ACC112 (cell line): ENCODE measurements at regions not wholly inside any gene's neighbourhood (a gene's known extent, or its start where the extent isn't known, plus 50 kb on each side); places are given as distances from the start of the nearest gene placed in this dataset.

ENCODE experiments used
- H2AFZ ChIP-seq: fragments of 200-600 bp; sonication (generic); one replicate; pipeline ENCODE4 v1.6.0; 2017; ENCODE audit warnings: antibody characterized with exemption, low read length; ENCODE audit not compliant: unreplicated experiment
- H3K27ac ChIP-seq: fragments of 200-600 bp; sonication (generic); 2 replicates; pipeline ENCODE4 v1.5.1; 2014; ENCODE audit warnings: low read depth, mild to moderate bottlenecking, antibody characterized with exemption, low read length, moderate library complexity
- H3K27me3 ChIP-seq: fragments of 200-600 bp; sonication (generic); 2 replicates; pipeline ENCODE4 v1.6.1; 2014; ENCODE audit warnings: mild to moderate bottlenecking, antibody characterized with exemption, low read length, moderate library complexity, mixed read lengths; ENCODE audit not compliant: insufficient read depth
- H3K36me3 ChIP-seq: fragments of 200-600 bp; sonication (generic); 2 replicates; pipeline ENCODE4 v1.6.1; 2016; ENCODE audit warnings: mild to moderate bottlenecking, antibody characterized with exemption, low read length, moderate library complexity, mixed read lengths; ENCODE audit not compliant: insufficient read depth
- H3K4me1 ChIP-seq: fragments of 200-600 bp; sonication (generic); one replicate; pipeline ENCODE4 v1.6.1; 2016; ENCODE audit warnings: low read length, mixed read lengths; ENCODE audit not compliant: insufficient read depth, unreplicated experiment, control insufficient read depth
- H3K4me3 ChIP-seq: fragments of 200-600 bp; sonication (generic); 2 replicates; pipeline ENCODE4 v1.5.1; 2014; ENCODE audit warnings: mild to moderate bottlenecking, low read depth, low read length
- H3K79me2 ChIP-seq: fragments of 200-600 bp; sonication (generic); one replicate; pipeline ENCODE4 v1.6.0; 2016; ENCODE audit warnings: low read length; ENCODE audit not compliant: control insufficient read depth, unreplicated experiment, insufficient read depth

- H3K4me3 ChIP-seq, result no peak overlapping the region
- H3K4me1 ChIP-seq, result no peaks in the 10 kb centered on the region
- H3K27me3 ChIP-seq, result no peaks in the 10 kb centered on the region
- H3K27ac ChIP-seq, result no peak overlapping the region
- H3K36me3 ChIP-seq, result no peaks in the 10 kb centered on the region
- H2AFZ ChIP-seq, result no peak overlapping the region
- H3K79me2 ChIP-seq, result no peaks in the 10 kb centered on the region
These were observed 322.0 kb downstream of the AACS start for GRCh38 chr12:125387206-125387605.

GRCh38 chr12:125389061-125389697 is 323.9 kb downstream of the AACS start:
- Histone ChIP-seq H3K36me3 (no peaks in the 10 kb centered on the region), H3K79me2 (no peaks in the 10 kb centered on the region), H3K4me3 (no peak overlapping the region), H3K27ac (no peak overlapping the region), H2AFZ (no peak overlapping the region), H3K4me1 (no peaks in the 10 kb centered on the region), H3K27me3 (no peaks in the 10 kb centered on the region)

- H3K36me3 ChIP-seq, result no peaks in the 10 kb centered on the region
- no peaks in the 10 kb centered on the region for H3K27me3 ChIP-seq
- no peak overlapping the region for H3K4me3 ChIP-seq
- no peak overlapping the region for H2AFZ ChIP-seq
- no peaks in the 10 kb centered on the region for H3K4me1 ChIP-seq
- no peak overlapping the region for H3K27ac ChIP-seq
- no peaks in the 10 kb centered on the region for H3K79me2 ChIP-seq
These were observed 328.3 kb downstream of the AACS start for GRCh38 chr12:125393569-125393968.

- H3K4me3 ChIP-seq, result no peak overlapping the region
- H3K36me3 ChIP-seq, result no peaks in the 10 kb centered on the region
- H3K4me1 ChIP-seq, result no peaks in the 10 kb centered on the region
- H3K27me3 ChIP-seq, result no peaks in the 10 kb centered on the region
- no peak overlapping the region for H3K27ac ChIP-seq
- no peak overlapping the region for H2AFZ ChIP-seq
- H3K79me2 ChIP-seq, result no peaks in the 10 kb centered on the region
These were observed 330.5 kb downstream of the AACS start for GRCh38 chr12:125395583-125396215.

GRCh38 chr12:125399489-125399888 is 334.3 kb downstream of the AACS start:
- H3K79me2 ChIP-seq, result no peaks in the 10 kb centered on the region
- H3K4me3 ChIP-seq, result no peak overlapping the region
- H3K36me3 ChIP-seq, result no peaks in the 10 kb centered on the region

GRCh38 chr12:125402874-125403789 is 337.9 kb downstream of the AACS start:
- no peaks in the 10 kb centered on the region for H3K4me1 ChIP-seq
- no peaks in the 10 kb centered on the region for H3K36me3 ChIP-seq
- H3K27me3 ChIP-seq, result no peaks in the 10 kb centered on the region
- no peaks in the 10 kb centered on the region for H3K79me2 ChIP-seq
- H2AFZ ChIP-seq, result no peak overlapping the region
- no peak overlapping the region for H3K27ac ChIP-seq
- no peak overlapping the region for H3K4me3 ChIP-seq

More at GRCh38 chr12:125399489-125399888, 334.3 kb downstream of the AACS start:
- Histone ChIP-seq H3K4me1 (no peaks in the 10 kb centered on the region), H3K27me3 (no peaks in the 10 kb centered on the region), H3K27ac (no peak overlapping the region), H2AFZ (no peak overlapping the region)

- Histone ChIP-seq H3K27ac (no peak overlapping the region), H3K4me1 (no peaks in the 10 kb centered on the region)
These were observed 338.6 kb downstream of the AACS start for GRCh38 chr12:125403843-125404242.

GRCh38 chr12:125406131-125406530 is 340.9 kb downstream of the AACS start:
- Histone ChIP-seq H3K4me1 (no peaks in the 10 kb centered on the region), H3K36me3 (no peaks in the 10 kb centered on the region), H2AFZ (no peak overlapping the region), H3K79me2 (no peaks in the 10 kb centered on the region), H3K27ac (no peak overlapping the region), H3K27me3 (no peaks in the 10 kb centered on the region), H3K4me3 (no peak overlapping the region)

More at GRCh38 chr12:125403843-125404242, 338.6 kb downstream of the AACS start:
- Histone ChIP-seq H3K4me3 (no peak overlapping the region), H3K36me3 (no peaks in the 10 kb centered on the region), H3K27me3 (no peaks in the 10 kb centered on the region), H2AFZ (no peak overlapping the region), H3K79me2 (no peaks in the 10 kb centered on the region)

GRCh38 chr12:125408718-125409117 is 343.5 kb downstream of the AACS start:
- Histone ChIP-seq H3K27me3 (no peaks in the 10 kb centered on the region), H3K79me2 (no peaks in the 10 kb centered on the region)

GRCh38 chr12:125412506-125412905 is 347.3 kb downstream of the AACS start:
- H3K79me2 ChIP-seq, result no peaks in the 10 kb centered on the region
- H3K36me3 ChIP-seq, result no peaks in the 10 kb centered on the region
- H3K4me1 ChIP-seq, result no peaks in the 10 kb centered on the region
- H3K27ac ChIP-seq, result no peak overlapping the region
- no peaks in the 10 kb centered on the region for H3K27me3 ChIP-seq
- H3K4me3 ChIP-seq, result no peak overlapping the region
- H2AFZ ChIP-seq, result no peak overlapping the region

More at GRCh38 chr12:125408718-125409117, 343.5 kb downstream of the AACS start:
- Histone ChIP-seq H3K27ac (no peak overlapping the region), H3K36me3 (no peaks in the 10 kb centered on the region), H3K4me3 (no peak overlapping the region), H3K4me1 (no peaks in the 10 kb centered on the region), H2AFZ (no peak overlapping the region)
